Body of pancreas (tissue), 4 donors: ENCODE measurements at regions not wholly inside any gene's neighbourhood (a gene's known extent, or its start where the extent isn't known, plus 50 kb on each side); places are given as distances from the start of the nearest gene placed in this dataset.
A peak's percentile ranks its signal among the peaks of the same experiment; 100 is the strongest.

Source experiments
- ATAC-seq: fragments of 150-250 bp; one replicate; pipeline ENCODE4 v1.9.1; 2016
- DNase-seq, 4 donors: peaks; one replicate each; pipeline ENCODE4 v3.0.0-alpha.2; 2019
- H3K27ac ChIP-seq, 4 donors: fragments of 200-600 bp; sonication (generic); 1 replicate in 3 of 4; 2 replicates in 1 of 4; pipeline versions ENCODE4 v1.5.1 to v1.6.1; 2016 to 2019; ENCODE audit warnings: mild to moderate bottlenecking in 1 of 4, mixed read lengths in 1 of 4, moderate library complexity in 1 of 4
- H3K27me3 ChIP-seq, 2 donors: fragments of 200-600 bp; sonication (generic); one replicate each; pipeline ENCODE4 v1.6.0; 2016; ENCODE audit warnings: mild to moderate bottlenecking in 1 of 2
- H3K36me3 ChIP-seq, 2 donors: fragments of 200-600 bp; sonication (generic); replicated peaks in 1 of 2; 2 replicates each; pipeline ENCODE4 v1.5.1; 2016; ENCODE audit warnings: low read depth in 2 of 2; ENCODE audit not compliant: insufficient read depth in 1 of 2
- H3K4me1 ChIP-seq: fragments of 200-600 bp; sonication (generic); one replicate; pipeline ENCODE4 v1.6.0; 2016
- H3K4me3 ChIP-seq, 2 donors: fragments of 200-600 bp; sonication (generic); 1 replicate in 1 of 2; 2 replicates in 1 of 2; pipeline ENCODE4 v1.5.1; 2016 to 2019
- H3K9me3 ChIP-seq, 3 donors: fragments of 200-600 bp; sonication (generic); 1 replicate in 2 of 3; 2 replicates in 1 of 3; pipeline ENCODE4 v1.5.1; 2016
- CTCF ChIP-seq, 7 experiments: fragments of 450-650 bp in 4 of 7; fragments of 200-600 bp in 3 of 7; sonication (generic) in 3 of 7; IDR thresholded peaks; one replicate each; pipeline ENCODE4 v1.5.1; 2016 to 2019; ENCODE audit warnings: antibody characterized with exemption in 7 of 7
- POLR2A ChIP-seq, 3 donors: fragments of 450-650 bp; IDR thresholded peaks; one replicate each; pipeline ENCODE4 v1.6.1; 2016; ENCODE audit warnings: antibody characterized with exemption in 3 of 3, mild to moderate bottlenecking in 2 of 3
- WGBS, 2 donors: methylation state at CpG; one replicate each; pipeline ENCODE4 v1.1.5; 2017; 5-methylcytosine and 5-hydroxymethylcytosine counted together
- intact Hi-C: fragments of 100-400 bp; cut with DNase I; formaldehyde crosslinking; loops from one replicate; pipeline ENCODE4 v1.15.1; 2023

GRCh38 chr17:34519282-34519681 is 60.1 kb upstream of the TMEM132E start:
- H3K4me3 ChIP-seq: no peak overlapping the region
- H3K9me3 ChIP-seq: no peaks in the 10 kb centered on the region
- H3K27me3 ChIP-seq: no peaks in the 10 kb centered on the region
- intact Hi-C loops: no loop called here
- H3K4me1 ChIP-seq: no peaks in the 10 kb centered on the region
- H3K27ac ChIP-seq: no peak overlapping the region
- WGBS, 2 donors: 17 to 20% methylated on average over 6 of the region's 6 CpGs
- ATAC-seq: no peak
- TF ChIP-seq CTCF (IDR thresholded peaks at IDR 0.05) (peak in 4 of 7 experiments; percentile 19 to 32 (median 24)), POLR2A (IDR thresholded peaks at IDR 0.05) (no peak)
- no peaks in the 10 kb centered on the region for H3K36me3 ChIP-seq
- peak in 1 of 4 donors; percentile 7 for DNase-seq

GRCh38 chr17:34517406-34517805 is 62.0 kb upstream of the TMEM132E start:
- Histone ChIP-seq H3K4me3 (no peak overlapping the region), H3K9me3 (no peaks in the 10 kb centered on the region), H3K27ac (no peak overlapping the region), H3K4me1 (no peaks in the 10 kb centered on the region), H3K27me3 (no peaks in the 10 kb centered on the region), H3K36me3 (no peaks in the 10 kb centered on the region)
- no peak for DNase-seq
- intact Hi-C loops: no loop called here
- no peak for TF ChIP-seq POLR2A (IDR thresholded peaks at IDR 0.05)
- TF ChIP-seq CTCF (IDR thresholded peaks at IDR 0.05): no peak
- ATAC-seq: no peak
- 67 to 83% methylated on average over 1 of the region's 1 CpG for WGBS, 2 donors

GRCh38 chr17:34511931-34512330 is 67.5 kb upstream of the TMEM132E start:
- Histone ChIP-seq H3K4me3 (no peak overlapping the region), H3K9me3 (no peaks in the 10 kb centered on the region), H3K4me1 (no peaks in the 10 kb centered on the region), H3K27ac (no peak overlapping the region), H3K36me3 (no peaks in the 10 kb centered on the region), H3K27me3 (no peaks in the 10 kb centered on the region)
- DNase-seq (no peak), ATAC-seq (no peak)
- intact Hi-C loops: no loop called here
- TF ChIP-seq POLR2A (IDR thresholded peaks at IDR 0.05) (no peak), CTCF (IDR thresholded peaks at IDR 0.05) (no peak)
- WGBS, 2 donors: 71 to 82% methylated on average over 3 of the region's 3 CpGs

GRCh38 chr17:34511265-34511664 is 68.1 kb upstream of the TMEM132E start:
- no peak for ATAC-seq
- intact Hi-C loops: no loop called here
- H3K4me3 ChIP-seq: no peak overlapping the region
- DNase-seq: no peak
- no peaks in the 10 kb centered on the region for H3K36me3 ChIP-seq
- TF ChIP-seq CTCF (IDR thresholded peaks at IDR 0.05) (no peak), POLR2A (IDR thresholded peaks at IDR 0.05) (no peak)
- no peaks in the 10 kb centered on the region for H3K4me1 ChIP-seq
- no peak overlapping the region for H3K27ac ChIP-seq
- WGBS, 2 donors: 73 to 78% methylated on average over 3 of the region's 3 CpGs
- H3K27me3 ChIP-seq: no peaks in the 10 kb centered on the region
- H3K9me3 ChIP-seq: no peaks in the 10 kb centered on the region

GRCh38 chr17:34504814-34505484 is 74.4 kb upstream of the TMEM132E start:
- H3K27me3 ChIP-seq: no peaks in the 10 kb centered on the region

More at GRCh38 chr17:34504814-34505484, 74.4 kb upstream of the TMEM132E start:
- 38 to 42% methylated on average over 3 of the region's 3 CpGs for WGBS, 2 donors
- no peak overlapping the region for H3K4me3 ChIP-seq
- H3K27ac ChIP-seq: no peak overlapping the region
- TF ChIP-seq CTCF (IDR thresholded peaks at IDR 0.05) (no peak), POLR2A (IDR thresholded peaks at IDR 0.05) (no peak)
- no peaks in the 10 kb centered on the region for H3K36me3 ChIP-seq
- no peaks in the 10 kb centered on the region for H3K9me3 ChIP-seq
- no peak for ATAC-seq
- intact Hi-C loops: no loop called here
- DNase-seq: no peak
- no peaks in the 10 kb centered on the region for H3K4me1 ChIP-seq
